Large intestine (tissue), 3 donors: ENCODE measurements at regions not wholly inside any gene's neighbourhood (a gene's known extent, or its start where the extent isn't known, plus 50 kb on each side); places are given as distances from the start of the nearest gene placed in this dataset.

ENCODE experiments used
- DNase-seq, 2 donors: peaks; one replicate each; pipeline versions ENCODE4 v3.0.0 to v3.0.0-alpha.2; 2013
- H3K27ac ChIP-seq: one replicate; pipeline ENCODE4 v1.5.1; 2013; ENCODE audit warnings: low read length
- H3K27me3 ChIP-seq: 2 replicates; pipeline ENCODE4 v1.6.1; 2013; ENCODE audit warnings: low read length; ENCODE audit not compliant: control insufficient read depth, insufficient read depth
- H3K36me3 ChIP-seq: 2 replicates; pipeline ENCODE4 v1.6.1; 2013; ENCODE audit warnings: low read length; ENCODE audit not compliant: control insufficient read depth, insufficient read depth
- H3K4me1 ChIP-seq: one replicate; pipeline ENCODE4 v1.6.1; 2013; ENCODE audit warnings: low read length; ENCODE audit not compliant: control insufficient read depth, insufficient read depth
- H3K4me3 ChIP-seq: one replicate; pipeline ENCODE4 v1.5.1; 2013; ENCODE audit warnings: low read length
- H3K9me3 ChIP-seq: one replicate; pipeline ENCODE4 v1.6.1; 2013; ENCODE audit warnings: mild to moderate bottlenecking, low read depth, low read length, moderate library complexity; ENCODE audit not compliant: control insufficient read depth
- WGBS: methylation state at CpG from one replicate; pipeline ENCODE4 v1.1.5; 2013; ENCODE audit warnings: low lambda C conversion rate; ENCODE audit not compliant: insufficient coverage; 5-methylcytosine and 5-hydroxymethylcytosine counted together

DNA sequence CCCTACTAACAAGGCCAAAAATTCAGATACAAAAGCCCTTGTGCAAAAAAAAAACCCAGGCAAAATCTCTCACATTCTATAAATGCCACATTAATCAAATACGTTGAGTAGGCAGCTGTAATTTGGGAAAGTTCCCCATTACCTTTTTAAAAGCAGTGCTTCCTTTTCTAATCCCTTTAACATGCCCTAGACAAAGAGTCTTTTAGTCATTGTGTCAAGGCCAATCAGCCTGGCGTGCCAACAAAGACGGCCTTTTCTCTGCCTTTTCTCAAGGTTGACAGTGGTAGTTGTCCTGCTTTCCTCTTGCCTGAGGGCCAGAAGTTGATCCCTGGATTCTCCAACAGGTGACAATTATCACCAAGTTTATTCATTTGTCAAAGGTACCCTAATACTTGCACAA lies 62.5 kb upstream of the METAP2 start:
- Histone ChIP-seq H3K4me3 (no peak overlapping the region), H3K27ac (no peak overlapping the region), H3K36me3 (no peaks in the 10 kb centered on the region), H3K9me3 (no peaks in the 10 kb centered on the region), H3K4me1 (no peaks in the 10 kb centered on the region), H3K27me3 (no peaks in the 10 kb centered on the region)
- WGBS: no CpG with 5 or more reads among the region's 3 CpGs
- DNase-seq: no peak

- H3K27ac ChIP-seq: no peak overlapping the region
- no peaks in the 10 kb centered on the region for H3K36me3 ChIP-seq
- no peaks in the 10 kb centered on the region for H3K4me1 ChIP-seq
- no peak overlapping the region for H3K4me3 ChIP-seq
- no peaks in the 10 kb centered on the region for H3K9me3 ChIP-seq
- DNase-seq: no peak
- WGBS: 100% methylated on average over 1 of the region's 4 CpGs
- no peaks in the 10 kb centered on the region for H3K27me3 ChIP-seq
Observed at GRCh38 chr12:95412482-95413311, 61.3 kb upstream of the METAP2 start.

GRCh38 chr12:95413576-95413975 lies 60.4 kb upstream of the METAP2 start:
- no CpG with 5 or more reads among the region's 3 CpGs for WGBS

GRCh38 chr12:95415451-95415850 lies 58.5 kb upstream of the METAP2 start:
- Histone ChIP-seq H3K27ac (no peak overlapping the region), H3K4me1 (no peaks in the 10 kb centered on the region), H3K9me3 (no peaks in the 10 kb centered on the region), H3K4me3 (no peak overlapping the region), H3K36me3 (no peaks in the 10 kb centered on the region), H3K27me3 (no peaks in the 10 kb centered on the region)
- no peak for DNase-seq
- 56% methylated on average over 1 of the region's 1 CpG for WGBS

More at GRCh38 chr12:95413576-95413975, 60.4 kb upstream of the METAP2 start:
- H3K36me3 ChIP-seq: no peaks in the 10 kb centered on the region
- H3K27me3 ChIP-seq: no peaks in the 10 kb centered on the region
- no peak for DNase-seq
- no peak overlapping the region for H3K27ac ChIP-seq
- H3K4me1 ChIP-seq: no peaks in the 10 kb centered on the region
- no peak overlapping the region for H3K4me3 ChIP-seq
- no peaks in the 10 kb centered on the region for H3K9me3 ChIP-seq

- no peak for DNase-seq
- Histone ChIP-seq H3K36me3 (no peaks in the 10 kb centered on the region), H3K27ac (no peak overlapping the region), H3K9me3 (no peaks in the 10 kb centered on the region), H3K27me3 (no peaks in the 10 kb centered on the region), H3K4me3 (no peak overlapping the region), H3K4me1 (no peaks in the 10 kb centered on the region)
- WGBS: no CpG with 5 or more reads among the region's 5 CpGs
Observed at GRCh38 chr12:95416111-95416636, 57.8 kb upstream of the METAP2 start.

- DNase-seq: no peak
- no CpG with 5 or more reads among the region's 2 CpGs for WGBS
- no peak overlapping the region for H3K4me3 ChIP-seq
- no peaks in the 10 kb centered on the region for H3K9me3 ChIP-seq
- H3K36me3 ChIP-seq: no peaks in the 10 kb centered on the region
- H3K27me3 ChIP-seq: no peaks in the 10 kb centered on the region
- H3K27ac ChIP-seq: no peak overlapping the region
- no peaks in the 10 kb centered on the region for H3K4me1 ChIP-seq
Observed at GRCh38 chr12:95417372-95417771, 56.6 kb upstream of the METAP2 start.

- WGBS: no CpG with 5 or more reads among the region's 2 CpGs
- no peak for DNase-seq
- no peak overlapping the region for H3K27ac ChIP-seq
- H3K27me3 ChIP-seq: no peaks in the 10 kb centered on the region
- no peaks in the 10 kb centered on the region for H3K36me3 ChIP-seq
- no peaks in the 10 kb centered on the region for H3K4me1 ChIP-seq
- no peaks in the 10 kb centered on the region for H3K9me3 ChIP-seq
- H3K4me3 ChIP-seq: no peak overlapping the region
Observed at GRCh38 chr12:95418142-95418541, 55.8 kb upstream of the METAP2 start.
